NCI-H345 (cell line): ENCODE measurements at regions not wholly inside any gene's neighbourhood (a gene's known extent, or its start where the extent isn't known, plus 50 kb on each side); places are given as distances from the start of the nearest gene placed in this dataset.
"Not testable (repeated sequence)": the region's sequence is repeated elsewhere in the genome, so short reads cannot be mapped to it uniquely, and the experiment has no call there.

Source experiments
- DNase-seq: peaks from one replicate; lab custom pipeline; 2025; lab: John Stamatoyannopoulos, UW

GRCh38 chr11:116044520-116044919, 540.3 kb upstream of the CADM1 start:
- DNase-seq, result no peak

DNA sequence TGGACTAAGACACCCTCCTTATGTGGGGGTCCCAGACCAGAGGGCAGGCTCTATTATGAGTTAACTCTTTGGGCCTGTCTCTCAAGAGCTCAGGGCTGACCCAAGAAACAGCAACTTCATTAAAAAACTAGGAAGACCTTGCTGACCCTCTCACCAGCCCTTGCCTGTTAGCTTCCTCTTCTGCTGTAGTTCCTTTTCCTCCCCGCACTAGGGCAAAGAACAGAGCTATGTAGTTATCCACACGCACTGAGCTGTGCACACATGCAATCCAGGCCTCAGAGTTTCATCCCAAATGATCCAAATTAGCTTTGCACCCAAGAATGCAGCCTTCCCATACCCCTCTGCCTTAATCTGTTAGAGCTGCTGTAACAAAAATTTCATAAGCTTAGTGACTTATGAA, 539.6 kb upstream of the CADM1 start:
- DNase-seq, result no peak

DNA sequence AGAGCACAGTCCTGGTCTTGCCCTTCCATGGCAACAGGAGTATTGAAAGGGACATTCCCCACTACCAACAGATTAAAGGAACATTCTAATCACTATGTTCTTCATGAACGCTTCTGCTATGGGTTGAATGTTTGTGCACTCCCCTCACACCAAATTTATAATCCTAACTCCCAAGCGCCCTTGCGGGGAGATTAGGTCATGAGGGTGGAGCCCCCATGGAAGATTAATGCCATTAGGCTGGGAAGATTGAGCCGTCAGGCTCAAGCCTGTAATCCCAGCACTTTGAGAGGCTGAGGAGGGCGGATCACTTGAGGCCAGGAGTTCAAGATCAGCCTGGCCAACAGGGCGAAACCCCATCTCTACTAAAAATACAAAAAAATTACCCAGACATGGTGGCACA, 538.8 kb upstream of the CADM1 start:
- DNase-seq, result not testable (repeated sequence)

DNA sequence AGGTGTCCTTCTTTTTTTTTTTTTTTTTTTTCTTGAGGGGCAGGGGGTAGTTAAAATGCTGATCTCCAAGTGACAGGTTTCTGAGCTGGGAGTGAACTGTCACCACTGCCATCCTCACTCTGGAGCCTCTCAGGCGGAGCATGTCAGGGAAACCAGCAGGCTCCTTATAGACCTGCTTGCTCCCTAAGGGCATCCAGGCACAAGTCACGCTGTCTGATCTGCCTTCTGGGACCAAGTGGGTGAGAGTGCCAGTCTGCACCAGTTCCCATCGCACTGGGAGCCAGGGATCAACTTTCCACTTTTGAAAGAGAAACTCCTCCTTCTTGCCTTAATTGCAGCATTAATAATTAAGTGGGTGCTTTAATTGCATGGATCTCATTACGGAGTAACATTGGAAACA, 537.9 kb upstream of the CADM1 start:
- DNase-seq, result no peak

GRCh38 chr11:116037861-116038260, 533.6 kb upstream of the CADM1 start:
- peak; percentile 64 for DNase-seq

- DNase-seq, result peak; percentile 94
Observed at GRCh38 chr11:116035977-116036376, 531.8 kb upstream of the CADM1 start.

- DNase-seq, result peak; percentile 86
Observed at GRCh38 chr11:116033931-116034553, 529.8 kb upstream of the CADM1 start.

- no peak for DNase-seq
Observed at GRCh38 chr11:116030697-116031331, 526.6 kb upstream of the CADM1 start.

DNA sequence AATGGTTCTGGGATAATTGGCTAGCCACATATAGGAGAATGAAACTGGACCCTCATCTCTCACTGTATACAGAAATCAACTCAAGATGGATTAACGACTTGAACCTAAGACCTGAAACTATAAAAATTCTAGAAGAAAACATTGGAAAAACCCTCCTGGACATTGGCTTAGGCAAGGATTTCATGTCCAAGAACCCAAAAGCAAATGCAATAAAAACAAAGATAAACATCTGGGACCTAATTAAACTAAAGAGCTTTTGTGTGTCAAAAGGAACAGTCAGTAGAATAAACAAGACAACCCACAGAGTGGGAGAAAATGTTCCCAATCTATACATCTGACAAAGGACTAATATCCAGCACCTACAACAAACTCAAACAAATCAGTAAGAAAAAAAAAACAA, 524.3 kb upstream of the CADM1 start:
- DNase-seq, result peak; percentile 14

- DNase-seq, result no peak
Observed at GRCh38 chr11:115999437-115999836, 495.2 kb upstream of the CADM1 start.

- DNase-seq, result no peak
Observed at GRCh38 chr11:115996808-115997188, 492.6 kb upstream of the CADM1 start.

- DNase-seq, result no peak
Observed at GRCh38 chr11:115996125-115996807, 492.1 kb upstream of the CADM1 start.

- no peak for DNase-seq
Observed at GRCh38 chr11:115993590-115993989, 489.4 kb upstream of the CADM1 start.

DNA sequence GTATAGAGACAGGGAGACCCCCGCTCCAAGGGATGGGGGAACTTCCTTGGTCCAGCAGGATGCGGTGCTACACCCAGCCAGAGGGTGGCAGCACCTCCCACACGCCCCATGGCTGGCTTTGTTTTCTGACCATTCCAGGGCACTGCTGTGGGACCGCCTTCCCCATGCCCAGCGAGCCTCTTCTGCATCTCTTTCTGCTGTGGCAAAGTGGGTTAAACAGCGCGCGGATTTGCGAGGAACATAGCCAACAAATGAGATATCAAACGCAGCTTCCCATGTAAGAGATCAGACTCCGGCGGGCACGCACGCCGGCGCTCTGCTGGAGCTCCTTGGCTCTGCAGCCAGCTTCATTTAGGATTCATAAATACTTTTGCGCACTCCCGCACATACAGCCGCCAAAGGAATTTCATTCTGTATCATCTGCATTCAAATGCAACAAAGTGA, 485.8 kb upstream of the CADM1 start:
- no peak for DNase-seq

- DNase-seq, result no peak
Observed at GRCh38 chr11:115985896-115986295, 481.7 kb upstream of the CADM1 start.

GRCh38 chr11:115984228-115984627, 480.0 kb upstream of the CADM1 start:
- no peak for DNase-seq

DNA sequence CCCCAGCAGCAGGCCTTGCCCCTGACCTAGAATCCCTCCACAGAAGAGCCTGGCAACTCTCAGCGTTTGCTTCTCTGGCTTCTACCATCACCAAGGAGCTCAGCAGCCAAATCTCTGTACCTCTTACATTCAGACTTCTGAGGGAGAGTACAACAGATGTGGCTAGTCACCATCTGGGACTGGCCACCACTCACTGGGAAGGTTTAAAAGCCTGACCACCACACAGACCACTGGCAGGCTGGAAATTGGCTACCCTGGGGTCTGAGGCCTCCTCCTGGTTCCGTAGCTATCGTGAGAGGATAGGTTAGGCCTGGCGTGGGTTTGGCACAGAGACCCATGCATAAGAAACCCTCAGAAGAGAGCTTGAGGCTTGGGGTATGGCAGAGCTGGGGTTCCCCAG, 478.5 kb upstream of the CADM1 start:
- no peak for DNase-seq

DNA sequence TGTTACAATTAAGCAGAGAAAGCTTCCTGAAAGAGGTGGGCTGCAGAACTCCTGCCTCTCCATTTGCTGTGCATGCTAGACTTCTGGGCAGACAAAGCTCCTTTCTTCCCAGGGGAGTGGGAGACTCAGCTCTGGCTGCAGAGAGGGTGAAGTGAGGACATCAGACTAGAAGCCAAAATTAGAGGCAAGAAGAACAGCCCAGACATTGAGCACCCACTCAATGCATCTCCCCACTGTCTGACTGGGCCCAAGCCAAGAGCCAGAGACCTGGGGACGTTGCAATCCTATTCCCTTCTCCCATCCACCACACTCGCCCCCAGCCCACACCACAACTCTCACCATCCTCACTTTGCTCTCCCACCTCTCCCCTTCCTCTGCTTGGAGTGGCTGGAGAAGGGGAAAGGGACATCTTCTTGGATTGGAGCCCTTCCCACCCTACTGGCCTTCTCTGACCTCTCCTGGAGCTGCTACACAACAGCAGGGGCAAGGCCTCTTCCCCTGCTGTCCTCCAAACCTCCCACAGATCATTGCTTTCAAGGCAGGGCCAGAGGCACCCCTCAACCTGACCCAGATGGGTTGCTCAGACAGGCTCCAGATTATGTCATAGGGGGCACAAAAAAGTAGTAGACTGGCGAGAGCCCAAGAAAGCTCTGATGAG, 477.7 kb upstream of the CADM1 start:
- no peak for DNase-seq

GRCh38 chr11:115981104-115981481, 476.9 kb upstream of the CADM1 start:
- no peak for DNase-seq

- DNase-seq, result no peak
Observed at GRCh38 chr11:115980337-115981103, 476.3 kb upstream of the CADM1 start.

DNA sequence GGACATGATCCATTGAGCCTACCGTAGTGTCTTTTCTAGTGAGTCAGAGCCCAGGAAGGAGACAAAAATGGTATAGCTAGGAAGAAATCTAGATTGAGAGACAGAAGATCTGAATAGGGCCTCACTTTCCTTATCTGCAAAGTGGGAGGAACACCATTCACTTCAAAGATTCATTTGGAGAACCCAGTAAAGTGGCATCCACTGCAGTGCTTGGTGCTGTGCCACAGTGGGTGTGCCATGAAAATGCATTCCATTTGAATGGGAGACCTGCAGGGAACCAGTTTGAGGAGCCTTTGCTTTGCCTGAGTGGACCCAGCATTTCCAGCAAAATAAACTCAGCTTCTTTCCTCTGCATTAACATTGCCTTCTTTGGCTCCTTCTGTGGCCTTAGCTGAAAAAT, 470.5 kb upstream of the CADM1 start:
- DNase-seq, result no peak

DNA sequence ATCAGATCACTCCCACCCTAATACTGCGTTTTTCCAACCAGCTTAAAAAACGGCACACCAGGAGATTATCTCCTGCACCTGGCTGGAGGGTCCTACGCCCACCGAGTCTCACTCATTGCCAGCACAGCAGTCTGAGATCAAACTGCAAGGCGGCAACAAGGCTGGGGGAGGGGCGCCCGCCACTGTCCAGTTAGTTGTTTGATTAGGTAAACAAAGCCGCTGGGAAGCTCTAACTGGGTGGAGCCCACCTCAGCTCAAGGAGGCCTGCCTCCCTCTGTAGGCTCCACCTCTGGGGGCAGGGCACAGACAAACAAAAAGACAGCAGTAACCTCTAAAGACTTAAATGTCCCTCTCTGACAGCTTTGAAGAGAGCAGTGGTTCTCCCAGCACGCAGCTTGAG, 463.0 kb upstream of the CADM1 start:
- DNase-seq, result not testable (repeated sequence)
